Choroid plexus epithelial cell (primary cell): ENCODE measurements at regions not wholly inside any gene's neighbourhood (a gene's known extent, or its start where the extent isn't known, plus 50 kb on each side); places are given as distances from the start of the nearest gene placed in this dataset.

Experiments used
- DNase-seq: peaks from one replicate; pipeline ENCODE4 v3.0.0-alpha.2; 2010; ENCODE audit warnings: low read depth
- H3K4me3 ChIP-seq: 2 replicates; pipeline ENCODE4 v1.5.1; 2011; ENCODE audit warnings: low read depth, mild to moderate bottlenecking, control low read depth, low read length, moderate library complexity
- CTCF ChIP-seq: conservative IDR thresholded peaks from 2 replicates; pipeline ENCODE4 v1.5.1; 2011; ENCODE audit warnings: low read depth, mild to moderate bottlenecking, control low read depth, inconsistent platforms, low read length, moderate library complexity

- no peak for TF ChIP-seq CTCF
- DNase-seq = peak; percentile 2
- H3K4me3 ChIP-seq = no peak overlapping the region
Observed at GRCh38 chr3:4060064-4060463, 243.1 kb upstream of the SETMAR start.

GRCh38 chr3:4060603-4061002, 242.6 kb upstream of the SETMAR start:
- DNase-seq = no peak

GRCh38 chr3:4061195-4061594, 242.0 kb upstream of the SETMAR start:
- DNase-seq = no peak
- TF ChIP-seq CTCF = no peak
- H3K4me3 ChIP-seq = no peak overlapping the region

More at GRCh38 chr3:4060603-4061002, 242.6 kb upstream of the SETMAR start:
- no peak for TF ChIP-seq CTCF
- no peak overlapping the region for H3K4me3 ChIP-seq

GRCh38 chr3:4061783-4062360, 241.3 kb upstream of the SETMAR start:
- H3K4me3 ChIP-seq = no peak overlapping the region
- no peak for DNase-seq
- no peak for TF ChIP-seq CTCF

- no peak for TF ChIP-seq CTCF
- DNase-seq = no peak
- H3K4me3 ChIP-seq = no peak overlapping the region
Observed at GRCh38 chr3:4062621-4063020, 240.5 kb upstream of the SETMAR start.

GRCh38 chr3:4063916-4064574, 239.1 kb upstream of the SETMAR start:
- H3K4me3 ChIP-seq = no peak overlapping the region
- DNase-seq = no peak
- TF ChIP-seq CTCF = no peak

- no peak overlapping the region for H3K4me3 ChIP-seq
- no peak for DNase-seq
- TF ChIP-seq CTCF = no peak
Observed at GRCh38 chr3:4065085-4065484, 238.1 kb upstream of the SETMAR start.
